ENCODE measurements at regions not wholly inside any gene's neighbourhood (a gene's known extent, or its start where the extent isn't known, plus 50 kb on each side); places are given as distances from the start of the nearest gene placed in this dataset.

- H3K27ac ChIP-seq (ENCODE audit: low read depth in 1 of 2, low read length in 2 of 2), result no peak overlapping the region
- H2AFZ ChIP-seq (ENCODE audit: insufficient read depth, low read depth, low read length, poor library complexity, severe bottlenecking), result no peak overlapping the region
- no peak overlapping the region for H3K4me2 ChIP-seq (replicated peaks; ENCODE audit: extremely low read depth, low read length, poor library complexity, severe bottlenecking)
- peaks cover 6% of the 10 kb centered on the region for H3K4me1 Mint-ChIP-seq
- intact Hi-C loops (cut with micrococcal nuclease), result loop anchor here (10.0 kb wide), 1 partner anchor 256 kb away; the partner anchor contains the start of gene ASGR1 (in 2 of the 2)
- H3K36me3 ChIP-seq (replicated peaks in 1 of 2; ENCODE audit: control insufficient read depth in 1 of 2, insufficient read depth in 2 of 2, low read length in 2 of 2), result no peaks in the 10 kb centered on the region
- DNase-seq, result no peak
- H3K27me3 Mint-ChIP-seq (ENCODE audit: low read depth in 3 of 3), result peaks cover 2 to 7% (median 6%) of the 10 kb centered on the region in 3 donors
- TF ChIP-seq, protein P1, sequence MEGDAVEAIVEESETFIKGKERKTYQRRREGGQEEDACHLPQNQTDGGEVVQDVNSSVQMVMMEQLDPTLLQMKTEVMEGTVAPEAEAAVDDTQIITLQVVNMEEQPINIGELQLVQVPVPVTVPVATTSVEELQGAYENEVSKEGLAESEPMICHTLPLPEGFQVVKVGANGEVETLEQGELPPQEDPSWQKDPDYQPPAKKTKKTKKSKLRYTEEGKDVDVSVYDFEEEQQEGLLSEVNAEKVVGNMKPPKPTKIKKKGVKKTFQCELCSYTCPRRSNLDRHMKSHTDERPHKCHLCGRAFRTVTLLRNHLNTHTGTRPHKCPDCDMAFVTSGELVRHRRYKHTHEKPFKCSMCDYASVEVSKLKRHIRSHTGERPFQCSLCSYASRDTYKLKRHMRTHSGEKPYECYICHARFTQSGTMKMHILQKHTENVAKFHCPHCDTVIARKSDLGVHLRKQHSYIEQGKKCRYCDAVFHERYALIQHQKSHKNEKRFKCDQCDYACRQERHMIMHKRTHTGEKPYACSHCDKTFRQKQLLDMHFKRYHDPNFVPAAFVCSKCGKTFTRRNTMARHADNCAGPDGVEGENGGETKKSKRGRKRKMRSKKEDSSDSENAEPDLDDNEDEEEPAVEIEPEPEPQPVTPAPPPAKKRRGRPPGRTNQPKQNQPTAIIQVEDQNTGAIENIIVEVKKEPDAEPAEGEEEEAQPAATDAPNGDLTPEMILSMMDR (IDR thresholded peaks at IDR 0.05), result no peak
- H3K4me3 Mint-ChIP-seq, result no peak overlapping the region
- no peak overlapping the region for H3K27ac Mint-ChIP-seq
- H4K20me1 ChIP-seq (ENCODE audit: insufficient read depth, low read length), result no peaks in the 10 kb centered on the region
- H3K4me3 ChIP-seq (replicated peaks in 1 of 3; ENCODE audit: low read depth in 2 of 3, low read length in 3 of 3), result no peak overlapping the region
- peaks cover 3% of the 10 kb centered on the region in 2 donors for H3K4me1 ChIP-seq (ENCODE audit: control insufficient read depth in 1 of 2, insufficient read depth in 2 of 2, low read length in 2 of 2)
- no peaks in the 10 kb centered on the region for H3K36me3 Mint-ChIP-seq
- no peaks in the 10 kb centered on the region for H3K9me3 Mint-ChIP-seq
- no peak overlapping the region for H3K9ac ChIP-seq (ENCODE audit: insufficient read depth, low read length, poor library complexity, severe bottlenecking)
- WGBS (ENCODE audit: insufficient coverage), result 82% methylated on average over 6 of the region's 6 CpGs
- no peaks in the 10 kb centered on the region for H3K27me3 ChIP-seq (ENCODE audit: control insufficient read depth in 2 of 2, insufficient read depth in 2 of 2, low read length in 2 of 2)
- no peaks in the 10 kb centered on the region for H3K9me3 ChIP-seq (replicated peaks in 1 of 2; ENCODE audit: control insufficient read depth in 1 of 2, insufficient read depth in 1 of 2, low read length in 2 of 2)
- H3K79me2 ChIP-seq (ENCODE audit: insufficient read depth, low read length), result no peaks in the 10 kb centered on the region
Observed at GRCh38 chr17:6919158-6919557, 76.7 kb upstream of the ALOX12 start.

- H2AFZ ChIP-seq (ENCODE audit: insufficient read depth, low read depth, low read length, poor library complexity, severe bottlenecking), result no peak overlapping the region
- no peaks in the 10 kb centered on the region for H4K20me1 ChIP-seq (ENCODE audit: insufficient read depth, low read length)
- no peaks in the 10 kb centered on the region for H3K9me3 ChIP-seq (replicated peaks in 1 of 2; ENCODE audit: control insufficient read depth in 1 of 2, insufficient read depth in 1 of 2, low read length in 2 of 2)
- TF ChIP-seq, protein P1 (IDR thresholded peaks at IDR 0.05), result no peak
- peaks cover 0 to 7% (median 2%) of the 10 kb centered on the region in 7 donors for H3K9me3 Mint-ChIP-seq
- peaks cover 18% of the 10 kb centered on the region for H3K4me1 Mint-ChIP-seq
- no peak for DNase-seq
- H3K9ac ChIP-seq (ENCODE audit: insufficient read depth, low read length, poor library complexity, severe bottlenecking), result no peak overlapping the region
- no peak overlapping the region for H3K4me3 Mint-ChIP-seq
- intact Hi-C loops (cut with micrococcal nuclease), result no loop called here
- H3K27me3 ChIP-seq (ENCODE audit: control insufficient read depth in 2 of 2, insufficient read depth in 2 of 2, low read length in 2 of 2), result no peaks in the 10 kb centered on the region
- peaks cover 9 to 15% of the 10 kb centered on the region in 2 donors for H3K4me1 ChIP-seq (ENCODE audit: control insufficient read depth in 1 of 2, insufficient read depth in 2 of 2, low read length in 2 of 2)
- 97% methylated on average over 5 of the region's 8 CpGs for WGBS (ENCODE audit: insufficient coverage)
- H3K36me3 ChIP-seq (replicated peaks in 1 of 2; ENCODE audit: control insufficient read depth in 1 of 2, insufficient read depth in 2 of 2, low read length in 2 of 2), result no peaks in the 10 kb centered on the region
- no peak overlapping the region for H3K4me3 ChIP-seq (replicated peaks in 1 of 3; ENCODE audit: low read depth in 2 of 3, low read length in 3 of 3)
- H3K4me2 ChIP-seq (replicated peaks; ENCODE audit: extremely low read depth, low read length, poor library complexity, severe bottlenecking), result no peak overlapping the region
- H3K27ac ChIP-seq (ENCODE audit: low read depth in 1 of 2, low read length in 2 of 2), result no peak overlapping the region
- H3K27ac Mint-ChIP-seq, result no peak overlapping the region
- peaks cover 0 to 3% of the 10 kb centered on the region in 2 donors for H3K36me3 Mint-ChIP-seq
- no peaks in the 10 kb centered on the region for H3K79me2 ChIP-seq (ENCODE audit: insufficient read depth, low read length)
- H3K27me3 Mint-ChIP-seq (ENCODE audit: low read depth in 3 of 3), result peaks cover 2 to 4% (median 2%) of the 10 kb centered on the region in 3 donors
Observed at GRCh38 chr17:6923385-6923784, 72.5 kb upstream of the ALOX12 start.

Measured in CD14-positive monocyte (primary cell).